GM19438 (cell line): ENCODE measurements at regions not wholly inside any gene's neighbourhood (a gene's known extent, or its start where the extent isn't known, plus 50 kb on each side); places are given as distances from the start of the nearest gene placed in this dataset.
"Not testable (repeated sequence)": the region's sequence is repeated elsewhere in the genome, so short reads cannot be mapped to it uniquely, and the experiment has no call there.

Experiments used
- ATAC-seq: cut with Tn5 transposase; IDR thresholded peaks from one replicate; pipeline ENCODE4 v1.9.1; 2021; ENCODE audit warnings: low read depth; ENCODE audit not compliant: unreplicated experiment

- ATAC-seq = no peak
Observed at GRCh38 chr13:109408591-109409382, 377.6 kb downstream of the IRS2 start.

GRCh38 chr13:109406376-109406992 is 379.9 kb downstream of the IRS2 start:
- no peak for ATAC-seq

GRCh38 chr13:109403012-109403421 is 383.4 kb downstream of the IRS2 start:
- ATAC-seq = no peak

- ATAC-seq = no peak
Observed at GRCh38 chr13:109401891-109402290, 384.5 kb downstream of the IRS2 start.

GRCh38 chr13:109401307-109401706 is 385.1 kb downstream of the IRS2 start:
- ATAC-seq = no peak

- ATAC-seq = no peak
Observed at GRCh38 chr13:109400624-109401257, 385.6 kb downstream of the IRS2 start.

GRCh38 chr13:109400209-109400608 is 386.2 kb downstream of the IRS2 start:
- ATAC-seq = no peak

- ATAC-seq = not testable (repeated sequence)
Observed at GRCh38 chr13:109398071-109398470, 388.3 kb downstream of the IRS2 start.

GRCh38 chr13:109397285-109397684 is 389.1 kb downstream of the IRS2 start:
- no peak for ATAC-seq

GRCh38 chr13:109396266-109396665 is 390.1 kb downstream of the IRS2 start:
- no peak for ATAC-seq

GRCh38 chr13:109395014-109395413 is 391.4 kb downstream of the IRS2 start:
- ATAC-seq = no peak

GRCh38 chr13:109394311-109394988 is 391.9 kb downstream of the IRS2 start:
- no peak for ATAC-seq

- no peak for ATAC-seq
Observed at GRCh38 chr13:109393045-109393444, 393.3 kb downstream of the IRS2 start.

GRCh38 chr13:109390391-109390790 is 396.0 kb downstream of the IRS2 start:
- ATAC-seq = no peak

- ATAC-seq = no peak
Observed at GRCh38 chr13:109389892-109390345, 396.5 kb downstream of the IRS2 start.

GRCh38 chr13:109389456-109389855 is 396.9 kb downstream of the IRS2 start:
- no peak for ATAC-seq

- ATAC-seq = no peak
Observed at GRCh38 chr13:109387471-109387870, 398.9 kb downstream of the IRS2 start.

- no peak for ATAC-seq
Observed at GRCh38 chr13:109385242-109385560, 401.2 kb downstream of the IRS2 start.

GRCh38 chr13:109384491-109385241 is 401.7 kb downstream of the IRS2 start:
- ATAC-seq = no peak

GRCh38 chr13:109383683-109384082 is 402.7 kb downstream of the IRS2 start:
- no peak for ATAC-seq
